SK-N-SH treated with all-trans-retinoic acid at 6 μM for 48 hours (cell line): ENCODE measurements at regions not wholly inside any gene's neighbourhood (a gene's known extent, or its start where the extent isn't known, plus 50 kb on each side); places are given as distances from the start of the nearest gene placed in this dataset.
"Not testable (repeated sequence)": the region's sequence is repeated elsewhere in the genome, so short reads cannot be mapped to it uniquely, and the experiment has no call there.

Source experiments
- ATAC-seq: fragments of 200-7000 bp; cut with Tn5 transposase; 3 replicates; pipeline ENCODE4 v1.9.1; 2020; ENCODE audit warnings: mild to moderate bottlenecking, moderate library complexity
- ARNTL ChIP-seq: fragments of 450-650 bp; formaldehyde crosslinking; IDR thresholded peaks from 2 replicates; pipeline ENCODE4 v1.5.0; 2020; ENCODE audit warnings: low read depth, mild to moderate bottlenecking, moderate library complexity, borderline replicate concordance
- BACH2 ChIP-seq: fragments of 250-450 bp; sonication (Bioruptor Pico); IDR thresholded peaks from 2 replicates; pipeline ENCODE4 v1.9.0; 2021; ENCODE audit warnings: mild to moderate bottlenecking, borderline replicate concordance
- CSDC2 ChIP-seq: fragments of 250-450 bp; sonication (Bioruptor Pico); IDR thresholded peaks from 2 replicates; pipeline ENCODE4 v1.5.0; 2020; ENCODE audit warnings: mild to moderate bottlenecking, moderate library complexity
- GLIS3 ChIP-seq: fragments of 250-450 bp; sonication (Bioruptor Pico); IDR thresholded peaks from 2 replicates; pipeline ENCODE4 v1.5.0; 2020; ENCODE audit warnings: mild to moderate bottlenecking, moderate library complexity
- ISL1 ChIP-seq: fragments of 250-450 bp; sonication (Bioruptor Pico); IDR thresholded peaks from 2 replicates; pipeline ENCODE4 v2.1.2; 2022; ENCODE audit warnings: mild to moderate bottlenecking, moderate library complexity
- OSR1 ChIP-seq: fragments of 250-450 bp; sonication (Bioruptor Pico); IDR thresholded peaks from 2 replicates; pipeline ENCODE4 v1.8.0; 2022; ENCODE audit warnings: moderate library complexity, mild to moderate bottlenecking, inconsistent platforms
- RARB ChIP-seq: fragments of 250-450 bp; sonication (Bioruptor Pico); IDR thresholded peaks from 2 replicates; pipeline ENCODE4 v1.8.0; 2021; ENCODE audit warnings: mild to moderate bottlenecking, moderate library complexity
- SNAI2 ChIP-seq: fragments of 250-450 bp; sonication (Bioruptor Pico); IDR thresholded peaks from 2 replicates; pipeline ENCODE4 v1.5.0; 2020; ENCODE audit warnings: mild to moderate bottlenecking, moderate library complexity
- TCF4 ChIP-seq: fragments of 250-450 bp; sonication (Bioruptor Pico); IDR thresholded peaks from 2 replicates; pipeline ENCODE4 v1.8.0; 2021; ENCODE audit warnings: mild to moderate bottlenecking, moderate library complexity, borderline replicate concordance
- TOX ChIP-seq: fragments of 250-450 bp; sonication (Bioruptor Pico); IDR thresholded peaks from 2 replicates; pipeline ENCODE4 v1.8.0; 2021; ENCODE audit warnings: mild to moderate bottlenecking, moderate library complexity, borderline replicate concordance
- ZFP3 ChIP-seq: fragments of 250-450 bp; sonication (Bioruptor Pico); IDR thresholded peaks from 2 replicates; pipeline ENCODE4 v1.5.0; 2020; ENCODE audit warnings: mild to moderate bottlenecking, moderate library complexity
- ZFP30 ChIP-seq: fragments of 450-650 bp; formaldehyde crosslinking; IDR thresholded peaks from 2 replicates; pipeline ENCODE4 v1.5.0; 2022; ENCODE audit warnings: mild to moderate bottlenecking, moderate library complexity
- ZNF70 ChIP-seq: fragments of 450-650 bp; formaldehyde crosslinking; IDR thresholded peaks from 2 replicates; pipeline ENCODE4 v1.5.0; 2020; ENCODE audit warnings: mild to moderate bottlenecking, moderate library complexity
- TF ChIP-seq, protein P1 (sequence below): fragments of 250-450 bp; sonication (Bioruptor Pico); IDR thresholded peaks from 2 replicates; pipeline ENCODE4 v1.5.1; 2020; ENCODE audit warnings: low read depth, mild to moderate bottlenecking, moderate library complexity
- TF ChIP-seq, protein P2 (sequence below): fragments of 250-450 bp; sonication (Bioruptor Pico); IDR thresholded peaks from 2 replicates; pipeline ENCODE4 v1.8.0; 2020; ENCODE audit warnings: mild to moderate bottlenecking, moderate library complexity, borderline replicate concordance
- TF ChIP-seq, protein P3 (sequence below): fragments of 250-450 bp; sonication (Bioruptor Pico); IDR thresholded peaks from 2 replicates; pipeline ENCODE4 v1.5.0; 2020; ENCODE audit warnings: mild to moderate bottlenecking, moderate library complexity
- TF ChIP-seq, protein P4 (sequence below): fragments of 250-450 bp; sonication (Bioruptor Pico); IDR thresholded peaks from 2 replicates; pipeline ENCODE4 v1.8.0; 2021; ENCODE audit warnings: low read depth, mild to moderate bottlenecking, moderate library complexity, borderline replicate concordance
- TF ChIP-seq, protein P5 (sequence below): fragments of 250-450 bp; sonication (Bioruptor Pico); IDR thresholded peaks from 2 replicates; pipeline ENCODE4 v1.5.1; 2021; ENCODE audit warnings: mild to moderate bottlenecking, moderate library complexity

DNA sequence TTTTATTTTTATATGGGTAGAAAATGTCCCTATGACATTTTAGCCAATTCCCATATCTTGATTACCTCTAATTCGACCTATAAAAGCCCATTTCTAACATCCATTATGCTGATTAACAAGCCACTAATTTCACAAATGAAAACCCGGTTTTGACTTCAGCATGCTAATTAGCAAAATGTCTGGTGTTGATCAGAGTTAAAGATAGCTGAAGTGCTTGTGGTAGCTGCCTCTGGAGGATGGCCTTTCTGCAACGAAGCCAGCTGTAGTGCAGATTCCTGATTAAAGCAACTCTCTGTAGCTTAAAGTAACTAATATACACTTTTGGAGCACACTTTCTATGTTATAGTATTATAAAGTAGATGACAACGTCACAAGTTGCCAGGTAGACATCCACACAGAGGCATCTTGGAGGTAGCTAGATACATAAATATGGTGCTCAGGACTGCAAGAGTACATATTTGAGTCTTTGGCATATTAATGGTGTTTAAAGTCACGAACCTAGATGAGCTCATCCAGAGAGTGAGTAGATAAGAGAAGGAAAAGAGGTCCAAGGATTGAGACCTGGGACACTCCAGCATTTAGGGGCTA is 239.5 kb downstream of the BRINP2 start:
- TF ChIP-seq, protein P1, sequence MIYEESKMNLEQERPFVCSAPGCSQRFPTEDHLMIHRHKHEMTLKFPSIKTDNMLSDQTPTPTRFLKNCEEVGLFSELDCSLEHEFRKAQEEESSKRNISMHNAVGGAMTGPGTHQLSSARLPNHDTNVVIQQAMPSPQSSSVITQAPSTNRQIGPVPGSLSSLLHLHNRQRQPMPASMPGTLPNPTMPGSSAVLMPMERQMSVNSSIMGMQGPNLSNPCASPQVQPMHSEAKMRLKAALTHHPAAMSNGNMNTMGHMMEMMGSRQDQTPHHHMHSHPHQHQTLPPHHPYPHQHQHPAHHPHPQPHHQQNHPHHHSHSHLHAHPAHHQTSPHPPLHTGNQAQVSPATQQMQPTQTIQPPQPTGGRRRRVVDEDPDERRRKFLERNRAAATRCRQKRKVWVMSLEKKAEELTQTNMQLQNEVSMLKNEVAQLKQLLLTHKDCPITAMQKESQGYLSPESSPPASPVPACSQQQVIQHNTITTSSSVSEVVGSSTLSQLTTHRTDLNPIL (CRISPR knock-in tag), result no peak
- TF ChIP-seq ZNF70 (CRISPR knock-in tag) (no peak), OSR1 (CRISPR knock-in tag) (no peak), CSDC2 (no peak), SNAI2 (no peak), ARNTL (CRISPR knock-in tag) (no peak), TOX (CRISPR knock-in tag) (no peak), ZFP30 (CRISPR knock-in tag) (no peak), ZFP3 (CRISPR knock-in tag) (no peak), BACH2 (no peak), TCF4 (no peak), GLIS3 (CRISPR knock-in tag) (no peak)
- TF ChIP-seq, protein P2, sequence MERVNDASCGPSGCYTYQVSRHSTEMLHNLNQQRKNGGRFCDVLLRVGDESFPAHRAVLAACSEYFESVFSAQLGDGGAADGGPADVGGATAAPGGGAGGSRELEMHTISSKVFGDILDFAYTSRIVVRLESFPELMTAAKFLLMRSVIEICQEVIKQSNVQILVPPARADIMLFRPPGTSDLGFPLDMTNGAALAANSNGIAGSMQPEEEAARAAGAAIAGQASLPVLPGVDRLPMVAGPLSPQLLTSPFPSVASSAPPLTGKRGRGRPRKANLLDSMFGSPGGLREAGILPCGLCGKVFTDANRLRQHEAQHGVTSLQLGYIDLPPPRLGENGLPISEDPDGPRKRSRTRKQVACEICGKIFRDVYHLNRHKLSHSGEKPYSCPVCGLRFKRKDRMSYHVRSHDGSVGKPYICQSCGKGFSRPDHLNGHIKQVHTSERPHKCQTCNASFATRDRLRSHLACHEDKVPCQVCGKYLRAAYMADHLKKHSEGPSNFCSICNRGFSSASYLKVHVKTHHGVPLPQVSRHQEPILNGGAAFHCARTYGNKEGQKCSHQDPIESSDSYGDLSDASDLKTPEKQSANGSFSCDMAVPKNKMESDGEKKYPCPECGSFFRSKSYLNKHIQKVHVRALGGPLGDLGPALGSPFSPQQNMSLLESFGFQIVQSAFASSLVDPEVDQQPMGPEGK (CRISPR knock-in tag), result no peak
- TF ChIP-seq, protein P3, sequence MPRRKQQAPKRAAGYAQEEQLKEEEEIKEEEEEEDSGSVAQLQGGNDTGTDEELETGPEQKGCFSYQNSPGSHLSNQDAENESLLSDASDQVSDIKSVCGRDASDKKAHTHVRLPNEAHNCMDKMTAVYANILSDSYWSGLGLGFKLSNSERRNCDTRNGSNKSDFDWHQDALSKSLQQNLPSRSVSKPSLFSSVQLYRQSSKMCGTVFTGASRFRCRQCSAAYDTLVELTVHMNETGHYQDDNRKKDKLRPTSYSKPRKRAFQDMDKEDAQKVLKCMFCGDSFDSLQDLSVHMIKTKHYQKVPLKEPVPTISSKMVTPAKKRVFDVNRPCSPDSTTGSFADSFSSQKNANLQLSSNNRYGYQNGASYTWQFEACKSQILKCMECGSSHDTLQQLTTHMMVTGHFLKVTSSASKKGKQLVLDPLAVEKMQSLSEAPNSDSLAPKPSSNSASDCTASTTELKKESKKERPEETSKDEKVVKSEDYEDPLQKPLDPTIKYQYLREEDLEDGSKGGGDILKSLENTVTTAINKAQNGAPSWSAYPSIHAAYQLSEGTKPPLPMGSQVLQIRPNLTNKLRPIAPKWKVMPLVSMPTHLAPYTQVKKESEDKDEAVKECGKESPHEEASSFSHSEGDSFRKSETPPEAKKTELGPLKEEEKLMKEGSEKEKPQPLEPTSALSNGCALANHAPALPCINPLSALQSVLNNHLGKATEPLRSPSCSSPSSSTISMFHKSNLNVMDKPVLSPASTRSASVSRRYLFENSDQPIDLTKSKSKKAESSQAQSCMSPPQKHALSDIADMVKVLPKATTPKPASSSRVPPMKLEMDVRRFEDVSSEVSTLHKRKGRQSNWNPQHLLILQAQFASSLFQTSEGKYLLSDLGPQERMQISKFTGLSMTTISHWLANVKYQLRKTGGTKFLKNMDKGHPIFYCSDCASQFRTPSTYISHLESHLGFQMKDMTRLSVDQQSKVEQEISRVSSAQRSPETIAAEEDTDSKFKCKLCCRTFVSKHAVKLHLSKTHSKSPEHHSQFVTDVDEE, result no peak
- TF ChIP-seq, all 23 proteins: peak for 0
- ATAC-seq, result no peak

DNA sequence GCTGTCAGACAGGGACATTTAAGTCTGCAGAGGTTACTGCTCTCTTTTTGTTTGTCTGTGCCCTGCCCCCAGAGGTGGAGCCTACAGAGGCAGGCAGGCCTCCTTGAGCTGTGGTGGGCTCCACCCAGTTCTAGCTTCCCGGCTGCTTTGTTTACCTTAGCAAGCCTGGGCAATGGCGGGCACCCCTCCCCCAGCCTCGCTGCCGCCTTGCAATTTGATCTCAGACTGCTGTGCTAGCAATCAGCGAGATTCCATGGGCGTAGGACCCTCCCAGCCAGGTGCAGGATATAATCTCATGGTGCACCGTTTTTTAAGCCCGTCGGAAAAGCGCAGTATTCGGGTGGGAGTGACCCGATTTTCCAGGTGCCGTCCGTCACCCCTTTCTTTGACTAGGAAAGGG is 235.6 kb downstream of the BRINP2 start:
- not testable (repeated sequence) for ATAC-seq

DNA sequence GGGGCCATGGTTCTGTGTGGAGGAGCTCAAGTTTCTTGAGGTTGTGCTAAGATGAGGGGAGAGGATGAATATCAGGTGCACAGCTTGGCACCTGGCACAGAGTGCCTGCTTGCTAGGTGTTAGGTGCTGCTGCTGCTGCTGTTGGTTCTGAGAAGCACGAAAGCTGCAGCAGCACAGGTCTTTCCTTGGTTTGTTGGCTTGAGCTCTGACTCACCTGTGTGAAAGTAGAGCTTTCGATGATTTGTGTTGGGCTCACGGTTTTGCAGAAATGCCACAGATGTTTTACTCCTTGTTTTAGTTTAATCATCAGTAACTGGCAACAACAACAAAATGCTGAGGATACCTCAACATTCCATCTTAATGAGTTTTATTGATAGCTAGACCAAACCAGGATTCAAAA is 221.6 kb downstream of the BRINP2 start:
- ATAC-seq, result no peak
- no peak for TF ChIP-seq ZFP3 (CRISPR knock-in tag)
- TF ChIP-seq RARB, result no peak
- TF ChIP-seq, protein P4, sequence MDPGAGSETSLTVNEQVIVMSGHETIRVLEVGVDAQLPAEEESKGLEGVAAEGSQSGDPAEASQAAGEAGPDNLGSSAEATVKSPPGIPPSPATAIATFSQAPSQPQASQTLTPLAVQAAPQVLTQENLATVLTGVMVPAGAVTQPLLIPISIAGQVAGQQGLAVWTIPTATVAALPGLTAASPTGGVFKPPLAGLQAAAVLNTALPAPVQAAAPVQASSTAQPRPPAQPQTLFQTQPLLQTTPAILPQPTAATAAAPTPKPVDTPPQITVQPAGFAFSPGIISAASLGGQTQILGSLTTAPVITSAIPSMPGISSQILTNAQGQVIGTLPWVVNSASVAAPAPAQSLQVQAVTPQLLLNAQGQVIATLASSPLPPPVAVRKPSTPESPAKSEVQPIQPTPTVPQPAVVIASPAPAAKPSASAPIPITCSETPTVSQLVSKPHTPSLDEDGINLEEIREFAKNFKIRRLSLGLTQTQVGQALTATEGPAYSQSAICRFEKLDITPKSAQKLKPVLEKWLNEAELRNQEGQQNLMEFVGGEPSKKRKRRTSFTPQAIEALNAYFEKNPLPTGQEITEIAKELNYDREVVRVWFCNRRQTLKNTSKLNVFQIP (CRISPR knock-in tag), result no peak
- TF ChIP-seq, protein P5, sequence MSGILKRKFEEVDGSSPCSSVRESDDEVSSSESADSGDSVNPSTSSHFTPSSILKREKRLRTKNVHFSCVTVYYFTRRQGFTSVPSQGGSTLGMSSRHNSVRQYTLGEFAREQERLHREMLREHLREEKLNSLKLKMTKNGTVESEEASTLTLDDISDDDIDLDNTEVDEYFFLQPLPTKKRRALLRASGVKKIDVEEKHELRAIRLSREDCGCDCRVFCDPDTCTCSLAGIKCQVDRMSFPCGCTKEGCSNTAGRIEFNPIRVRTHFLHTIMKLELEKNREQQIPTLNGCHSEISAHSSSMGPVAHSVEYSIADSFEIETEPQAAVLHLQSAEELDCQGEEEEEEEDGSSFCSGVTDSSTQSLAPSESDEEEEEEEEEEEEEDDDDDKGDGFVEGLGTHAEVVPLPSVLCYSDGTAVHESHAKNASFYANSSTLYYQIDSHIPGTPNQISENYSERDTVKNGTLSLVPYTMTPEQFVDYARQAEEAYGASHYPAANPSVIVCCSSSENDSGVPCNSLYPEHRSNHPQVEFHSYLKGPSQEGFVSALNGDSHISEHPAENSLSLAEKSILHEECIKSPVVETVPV (CRISPR knock-in tag), result no peak
- TF ChIP-seq ISL1 (CRISPR knock-in tag), result no peak
- TF ChIP-seq TCF4, result no peak
- TF ChIP-seq GLIS3 (CRISPR knock-in tag), result no peak
- no peak for TF ChIP-seq CSDC2
- no peak for TF ChIP-seq OSR1 (CRISPR knock-in tag)
- no peak for TF ChIP-seq ARNTL (CRISPR knock-in tag)
- TF ChIP-seq ZFP30 (CRISPR knock-in tag), result no peak
- TF ChIP-seq ZNF70 (CRISPR knock-in tag), result no peak
- TF ChIP-seq BACH2, result no peak
- TF ChIP-seq SNAI2, result no peak
- TF ChIP-seq TOX (CRISPR knock-in tag), result no peak
